H1 (cell line): ENCODE measurements at regions not wholly inside any gene's neighbourhood (a gene's known extent, or its start where the extent isn't known, plus 50 kb on each side); places are given as distances from the start of the nearest gene placed in this dataset.

Experiments
- CBX5 ChIP-seq: fragments of 300-800, 300-1000 bp; sonication (generic); IDR thresholded peaks from 2 replicates; pipeline ENCODE4 v1.7.1; 2016; ENCODE audit warnings: antibody characterized with exemption, low read length, low read depth
- CREB1 ChIP-seq: IDR thresholded peaks from 2 replicates; pipeline ENCODE4 v1.6.1; 2012; ENCODE audit warnings: inconsistent platforms
- JUND ChIP-seq: IDR thresholded peaks from 2 replicates; pipeline ENCODE4 v1.6.1; 2011; ENCODE audit warnings: mild to moderate bottlenecking, improper control_type of control experiment, low read length
- POLR2AphosphoS5 ChIP-seq: IDR thresholded peaks from 2 replicates; pipeline ENCODE4 v1.6.1; 2011; ENCODE audit warnings: low read depth, low read length
- SAP30 ChIP-seq: fragments of 300-600 bp; sonication (generic); IDR thresholded peaks from 2 replicates; pipeline ENCODE4 v1.7.1; 2012; ENCODE audit warnings: low read length, moderate library complexity, mild to moderate bottlenecking, inconsistent platforms; ENCODE audit not compliant: insufficient read depth, insufficient replicate concordance

DNA sequence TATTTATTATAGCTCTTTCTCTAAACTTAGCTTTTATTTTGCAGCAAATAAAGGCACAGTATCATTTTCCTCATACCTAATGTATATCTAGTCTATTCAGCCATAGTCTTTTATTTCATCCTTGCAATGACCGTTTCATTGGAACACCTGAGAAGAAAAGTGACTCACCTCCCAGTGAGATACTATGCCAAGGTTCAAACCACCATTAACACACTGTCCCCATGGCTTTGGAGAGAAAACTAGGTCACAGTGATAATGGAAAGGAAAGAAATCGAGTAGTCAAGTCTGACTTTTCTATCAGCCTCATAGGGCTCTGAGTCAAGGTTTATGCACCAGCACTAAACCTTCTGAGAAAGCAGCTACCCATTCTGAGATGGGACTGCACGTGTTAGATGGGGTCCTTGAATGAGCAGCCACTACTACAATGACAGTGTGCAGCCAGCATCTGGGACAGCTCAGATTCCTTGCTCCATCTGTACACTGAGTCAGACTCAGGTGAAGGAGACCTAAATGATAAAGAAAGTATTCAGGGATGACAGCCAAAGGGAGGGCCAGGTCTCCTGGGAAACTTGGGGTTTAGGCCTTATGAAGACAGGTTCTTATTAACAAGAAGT lies 971.1 kb upstream of the ACVR2A start:
- no peak for TF ChIP-seq JUND
- TF ChIP-seq CBX5 = no peak
- no peak for TF ChIP-seq SAP30
- TF ChIP-seq POLR2AphosphoS5 = no peak
- TF ChIP-seq CREB1 = no peak
